Esophagus squamous epithelium (tissue), 5 donors: ENCODE measurements at regions not wholly inside any gene's neighbourhood (a gene's known extent, or its start where the extent isn't known, plus 50 kb on each side); places are given as distances from the start of the nearest gene placed in this dataset.

Source experiments
- DNase-seq: peaks from one replicate; lab custom pipeline; 2025; lab: John Stamatoyannopoulos, UW
- H3K27ac ChIP-seq, 4 donors: fragments of 200-600 bp; sonication (generic); one replicate each; pipeline ENCODE4 v1.5.1; 2016 to 2019; ENCODE audit warnings: mild to moderate bottlenecking in 1 of 4
- H3K27me3 ChIP-seq, 4 donors: fragments of 200-600 bp; sonication (generic); 1 replicate in 3 of 4; 2 replicates in 1 of 4; pipeline versions ENCODE4 v1.5.1 to v1.6.0; 2017 to 2021; ENCODE audit warnings: antibody characterized with exemption in 1 of 4
- H3K36me3 ChIP-seq, 3 donors: fragments of 200-600 bp; sonication (generic); one replicate each; pipeline ENCODE4 v1.5.1; 2016 to 2019
- H3K4me1 ChIP-seq, 3 donors: fragments of 200-600 bp; sonication (generic); one replicate each; pipeline ENCODE4 v1.5.1; 2017 to 2019
- H3K4me3 ChIP-seq, 4 donors: fragments of 200-600 bp; sonication (generic); 1 replicate in 3 of 4; 2 replicates in 1 of 4; pipeline ENCODE4 v1.5.1; 2016 to 2019; ENCODE audit warnings: mild to moderate bottlenecking in 2 of 4, moderate library complexity in 1 of 4
- H3K9me3 ChIP-seq, 3 donors: fragments of 200-600 bp; sonication (generic); one replicate each; pipeline ENCODE4 v1.5.1; 2016 to 2019
- POLR2A ChIP-seq, 4 donors: fragments of 450-650 bp; IDR thresholded peaks; one replicate each; pipeline ENCODE4 v1.6.1; 2017; ENCODE audit warnings: antibody characterized with exemption in 4 of 4, mild to moderate bottlenecking in 4 of 4, moderate library complexity in 3 of 4
- WGBS, 2 donors: methylation state at CpG; one replicate each; pipeline ENCODE4 v1.1.5; 2018; 5-methylcytosine and 5-hydroxymethylcytosine counted together
- intact Hi-C: fragments of 100-400 bp; cut with DNase I; formaldehyde crosslinking; loops from one replicate; pipeline ENCODE4 v1.15.0; 2022
- TF ChIP-seq, protein P1 (sequence below), 6 experiments: fragments of 450-650 bp in 4 of 6; fragments of 200-600 bp in 2 of 6; sonication (generic) in 2 of 6; IDR thresholded peaks; one replicate each; pipeline ENCODE4 v1.5.1; 2016 to 2019; ENCODE audit warnings: antibody characterized with exemption in 6 of 6, mild to moderate bottlenecking in 4 of 6, moderate library complexity in 4 of 6
- donor health status: DM: yes; HTN: yes; CAD: no.

DNA sequence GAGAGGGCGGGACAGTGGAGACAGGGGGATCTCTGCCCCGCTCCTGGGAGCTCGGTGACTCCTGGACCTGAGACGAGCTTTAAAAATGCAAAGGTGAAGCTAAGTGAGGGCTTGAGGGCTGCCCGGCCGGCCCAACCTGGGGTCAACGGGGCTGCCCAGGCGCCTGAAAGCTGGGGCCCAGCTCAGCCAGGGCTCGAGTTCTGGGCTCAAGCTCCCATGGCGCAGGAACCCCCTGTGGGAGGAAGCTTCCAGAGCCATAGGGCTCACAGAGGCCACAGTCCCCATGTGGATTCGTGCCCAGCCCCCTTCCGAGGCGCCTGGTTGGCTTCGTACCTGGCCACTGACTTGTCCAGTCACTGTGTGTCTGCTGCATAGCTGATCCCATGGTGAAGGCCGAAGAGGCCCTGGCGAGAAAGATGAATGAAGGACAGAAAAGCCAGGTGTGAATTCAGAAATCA is 75.8 kb upstream of the GSE1 start:
- TF ChIP-seq POLR2A (IDR thresholded peaks at IDR 0.05), result no peak
- TF ChIP-seq, protein P1, sequence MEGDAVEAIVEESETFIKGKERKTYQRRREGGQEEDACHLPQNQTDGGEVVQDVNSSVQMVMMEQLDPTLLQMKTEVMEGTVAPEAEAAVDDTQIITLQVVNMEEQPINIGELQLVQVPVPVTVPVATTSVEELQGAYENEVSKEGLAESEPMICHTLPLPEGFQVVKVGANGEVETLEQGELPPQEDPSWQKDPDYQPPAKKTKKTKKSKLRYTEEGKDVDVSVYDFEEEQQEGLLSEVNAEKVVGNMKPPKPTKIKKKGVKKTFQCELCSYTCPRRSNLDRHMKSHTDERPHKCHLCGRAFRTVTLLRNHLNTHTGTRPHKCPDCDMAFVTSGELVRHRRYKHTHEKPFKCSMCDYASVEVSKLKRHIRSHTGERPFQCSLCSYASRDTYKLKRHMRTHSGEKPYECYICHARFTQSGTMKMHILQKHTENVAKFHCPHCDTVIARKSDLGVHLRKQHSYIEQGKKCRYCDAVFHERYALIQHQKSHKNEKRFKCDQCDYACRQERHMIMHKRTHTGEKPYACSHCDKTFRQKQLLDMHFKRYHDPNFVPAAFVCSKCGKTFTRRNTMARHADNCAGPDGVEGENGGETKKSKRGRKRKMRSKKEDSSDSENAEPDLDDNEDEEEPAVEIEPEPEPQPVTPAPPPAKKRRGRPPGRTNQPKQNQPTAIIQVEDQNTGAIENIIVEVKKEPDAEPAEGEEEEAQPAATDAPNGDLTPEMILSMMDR (IDR thresholded peaks at IDR 0.05), result no peak
- no peak for DNase-seq
- H3K36me3 ChIP-seq, result no peaks in the 10 kb centered on the region
- intact Hi-C loops, result no loop called here
- H3K9me3 ChIP-seq, result peaks cover 0 to 11% (median 8%) of the 10 kb centered on the region in 3 donors
- no peaks in the 10 kb centered on the region for H3K27me3 ChIP-seq
- H3K4me1 ChIP-seq, result peaks cover 0 to 25% (median 8%) of the 10 kb centered on the region in 3 donors
- 98 to 100% methylated on average over 3 to 8 of the region's 16 CpGs for WGBS, 2 donors
- H3K27ac ChIP-seq, result no peak overlapping the region
- H3K4me3 ChIP-seq, result no peak overlapping the region

- no peak overlapping the region for H3K4me3 ChIP-seq
- H3K36me3 ChIP-seq, result no peaks in the 10 kb centered on the region
- no peaks in the 10 kb centered on the region for H3K27me3 ChIP-seq
- no peak overlapping the region for H3K27ac ChIP-seq
- intact Hi-C loops, result no loop called here
- TF ChIP-seq, protein P1 (IDR thresholded peaks at IDR 0.05), result no peak
- no peak for TF ChIP-seq POLR2A (IDR thresholded peaks at IDR 0.05)
- H3K4me1 ChIP-seq, result peaks cover 0 to 30% (median 8%) of the 10 kb centered on the region in 3 donors
- 75 to 84% methylated on average over 16 of the region's 17 CpGs for WGBS, 2 donors
- H3K9me3 ChIP-seq, result peaks cover 0 to 11% (median 8%) of the 10 kb centered on the region in 3 donors
- no peak for DNase-seq
Measured at GRCh38 chr16:85537795-85538401, 75.2 kb upstream of the GSE1 start.

GRCh38 chr16:85539084-85539483 is 74.0 kb upstream of the GSE1 start:
- 80 to 89% methylated on average over 1 to 7 of the region's 7 CpGs for WGBS, 2 donors
- H3K4me1 ChIP-seq, result peaks cover 0 to 31% (median 8%) of the 10 kb centered on the region in 3 donors
- intact Hi-C loops, result no loop called here

GRCh38 chr16:85539629-85540291 is 73.4 kb upstream of the GSE1 start:
- 86 to 90% methylated on average over 11 to 12 of the region's 12 CpGs for WGBS, 2 donors
- H3K27me3 ChIP-seq, result no peaks in the 10 kb centered on the region
- intact Hi-C loops, result no loop called here
- peaks cover 0 to 31% (median 8%) of the 10 kb centered on the region in 3 donors for H3K4me1 ChIP-seq
- H3K27ac ChIP-seq, result no peak overlapping the region
- no peak for TF ChIP-seq POLR2A (IDR thresholded peaks at IDR 0.05)
- TF ChIP-seq, protein P1 (IDR thresholded peaks at IDR 0.05), result no peak
- H3K9me3 ChIP-seq, result peaks cover 0 to 11% (median 8%) of the 10 kb centered on the region in 3 donors
- DNase-seq, result no peak
- no peaks in the 10 kb centered on the region for H3K36me3 ChIP-seq
- no peak overlapping the region for H3K4me3 ChIP-seq

More at GRCh38 chr16:85539084-85539483, 74.0 kb upstream of the GSE1 start:
- no peak overlapping the region for H3K27ac ChIP-seq
- no peaks in the 10 kb centered on the region for H3K36me3 ChIP-seq
- no peaks in the 10 kb centered on the region for H3K27me3 ChIP-seq
- DNase-seq, result no peak
- no peak overlapping the region for H3K4me3 ChIP-seq
- no peak for TF ChIP-seq POLR2A (IDR thresholded peaks at IDR 0.05)
- TF ChIP-seq, protein P1 (IDR thresholded peaks at IDR 0.05), result no peak
- peaks cover 0 to 11% (median 8%) of the 10 kb centered on the region in 3 donors for H3K9me3 ChIP-seq

DNA sequence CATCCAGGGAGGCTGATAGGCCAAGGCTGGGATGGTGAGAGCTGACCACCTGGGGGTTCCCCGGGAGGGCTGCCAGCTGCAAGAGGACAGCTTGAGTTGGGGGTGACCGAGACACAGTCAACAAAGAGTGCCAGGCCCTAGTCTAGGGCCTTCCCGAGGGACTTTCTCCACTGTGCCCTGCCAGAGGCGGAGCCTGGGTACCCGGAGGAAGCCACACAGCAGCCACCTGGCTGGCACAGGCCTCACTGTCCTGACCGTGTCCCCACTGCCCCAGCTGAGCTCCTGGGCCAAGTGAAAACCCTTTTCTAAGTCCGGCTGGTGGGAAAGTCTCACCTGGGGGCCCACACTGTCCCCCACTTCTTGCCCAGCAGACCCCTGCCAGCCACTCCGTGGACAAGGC is 71.9 kb upstream of the GSE1 start:
- WGBS, 2 donors, result 66 to 86% methylated on average over 5 of the region's 8 CpGs
- no peak overlapping the region for H3K27ac ChIP-seq
- no peak for DNase-seq
- intact Hi-C loops, result no loop called here
- H3K4me3 ChIP-seq, result no peak overlapping the region
- peaks cover 0 to 23% (median 6%) of the 10 kb centered on the region in 3 donors for H3K4me1 ChIP-seq
- H3K27me3 ChIP-seq, result no peaks in the 10 kb centered on the region
- no peaks in the 10 kb centered on the region for H3K36me3 ChIP-seq
- no peak for TF ChIP-seq POLR2A (IDR thresholded peaks at IDR 0.05)
- TF ChIP-seq, protein P1 (IDR thresholded peaks at IDR 0.05), result no peak
- peaks cover 0 to 11% (median 8%) of the 10 kb centered on the region in 3 donors for H3K9me3 ChIP-seq
